Gastroesophageal sphincter (tissue), 4 donors: ENCODE measurements at regions not wholly inside any gene's neighbourhood (a gene's known extent, or its start where the extent isn't known, plus 50 kb on each side); places are given as distances from the start of the nearest gene placed in this dataset.
"Not testable (repeated sequence)": the region's sequence is repeated elsewhere in the genome, so short reads cannot be mapped to it uniquely, and the experiment has no call there.

Experiments used
- ATAC-seq: fragments of 150-250 bp; one replicate; pipeline ENCODE4 v1.9.1; 2016; ENCODE audit warnings: mild to moderate bottlenecking, moderate library complexity
- H3K27ac ChIP-seq, 4 donors: fragments of 200-600 bp; sonication (generic) in 3 of 4; 1 replicate in 3 of 4; 2 replicates in 1 of 4; pipeline ENCODE4 v1.5.1; 2016 to 2019
- H3K27me3 ChIP-seq: fragments of 200-600 bp; sonication (generic); one replicate; pipeline ENCODE4 v1.5.1; 2019
- H3K36me3 ChIP-seq, 2 donors: fragments of 200-600 bp; sonication (generic); one replicate each; pipeline ENCODE4 v1.5.1; 2019; ENCODE audit warnings: control low read depth in 1 of 2
- H3K4me1 ChIP-seq, 3 donors: fragments of 200-600 bp; sonication (generic); 1 replicate in 2 of 3; 2 replicates in 1 of 3; pipeline ENCODE4 v1.5.1; 2016 to 2019; ENCODE audit warnings: control low read depth in 2 of 3
- H3K4me3 ChIP-seq, 2 donors: fragments of 200-600 bp; sonication (generic); one replicate each; pipeline ENCODE4 v1.5.1; 2019; ENCODE audit warnings: mild to moderate bottlenecking in 1 of 2, moderate library complexity in 1 of 2
- H3K9me3 ChIP-seq, 3 donors: fragments of 200-600 bp; sonication (generic); one replicate each; pipeline ENCODE4 v1.5.1; 2017 to 2019; ENCODE audit warnings: control low read depth in 2 of 3
- CTCF ChIP-seq, 4 experiments: fragments of 200-600 bp in 2 of 4; fragments of 450-650 bp in 2 of 4; sonication (generic) in 1 of 4; IDR thresholded peaks; one replicate each; pipeline ENCODE4 v1.5.1; 2017 to 2019; ENCODE audit warnings: antibody characterized with exemption in 4 of 4, mild to moderate bottlenecking in 2 of 4, moderate library complexity in 2 of 4
- EP300 ChIP-seq: sonication (generic); formaldehyde crosslinking; IDR thresholded peaks from one replicate; pipeline ENCODE4 v1.6.1; 2017; ENCODE audit warnings: antibody characterized with exemption, mild to moderate bottlenecking
- POLR2A ChIP-seq, 2 donors: fragments of 450-650 bp; IDR thresholded peaks; one replicate each; pipeline ENCODE4 v1.6.1; 2017; ENCODE audit warnings: antibody characterized with exemption in 2 of 2, mild to moderate bottlenecking in 2 of 2, moderate library complexity in 1 of 2
- POLR2AphosphoS5 ChIP-seq: sonication (generic); formaldehyde crosslinking; IDR thresholded peaks from one replicate; pipeline ENCODE4 v1.6.1; 2017; ENCODE audit warnings: antibody characterized with exemption
- WGBS, 2 donors: methylation state at CpG; one replicate each; pipeline ENCODE4 v1.1.5; 2018; ENCODE audit warnings: low coverage in 1 of 2; 5-methylcytosine and 5-hydroxymethylcytosine counted together

DNA sequence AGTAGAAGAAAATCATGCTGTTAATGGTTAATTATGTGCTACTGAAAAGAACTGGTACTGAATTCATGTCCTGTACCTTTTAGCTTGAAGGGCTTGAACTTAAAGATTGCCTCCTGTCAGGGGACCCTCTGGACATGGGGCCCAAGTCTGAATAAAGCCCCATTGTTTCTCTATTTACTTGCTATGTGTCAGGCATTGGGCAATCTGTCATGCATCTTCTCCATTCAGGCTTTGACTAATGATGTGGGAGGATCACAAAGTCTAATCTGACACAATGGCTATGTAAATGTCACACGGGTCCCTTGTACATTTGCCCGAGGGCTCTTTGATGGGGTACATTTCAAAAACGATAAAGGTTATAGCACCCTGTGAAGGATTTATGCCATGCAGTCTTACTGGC is 64.0 kb upstream of the TUSC1 start:
- Histone ChIP-seq H3K4me1 (no peaks in the 10 kb centered on the region), H3K9me3 (no peaks in the 10 kb centered on the region), H3K4me3 (no peak overlapping the region), H3K36me3 (no peaks in the 10 kb centered on the region), H3K27me3 (no peaks in the 10 kb centered on the region), H3K27ac (no peak overlapping the region)
- WGBS, 2 donors: 62 to 67% methylated on average over 3 of the region's 3 CpGs
- TF ChIP-seq POLR2AphosphoS5 (no peak), EP300 (no peak), POLR2A (IDR thresholded peaks at IDR 0.05) (no peak), CTCF (IDR thresholded peaks at IDR 0.05) (no peak)
- no peak for ATAC-seq

DNA sequence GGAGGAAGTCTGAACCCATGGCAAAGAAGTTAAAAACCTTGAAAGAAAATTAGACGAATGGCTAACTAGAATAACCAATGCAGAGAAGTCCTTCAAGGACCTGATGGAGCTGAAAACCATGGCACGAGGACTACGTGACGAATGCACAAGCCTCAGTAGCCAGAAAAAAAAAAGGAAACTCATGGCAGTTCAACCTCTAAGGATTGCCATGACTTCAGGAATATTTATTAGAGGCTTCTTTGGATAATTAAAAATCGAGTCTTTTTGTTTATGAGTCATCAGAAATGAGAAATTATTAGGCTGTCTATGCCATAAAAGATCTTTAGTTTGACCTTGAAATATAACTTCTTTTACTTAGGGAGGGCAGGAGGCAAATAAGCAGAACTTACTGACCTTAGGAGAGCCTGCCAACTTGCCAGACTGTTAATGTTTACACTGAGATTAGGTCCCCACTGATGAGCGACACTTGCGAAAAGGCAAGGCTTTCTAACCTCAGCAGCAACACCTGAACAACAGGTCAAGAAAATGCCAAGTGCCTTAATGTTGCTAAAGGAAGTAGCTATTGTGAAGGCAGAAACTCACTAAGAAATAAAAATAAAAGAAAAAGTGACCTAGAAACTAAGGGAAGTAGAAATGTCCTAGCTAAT is 55.2 kb upstream of the TUSC1 start:
- no peak overlapping the region for H3K27ac ChIP-seq
- H3K27me3 ChIP-seq: no peaks in the 10 kb centered on the region
- no peak overlapping the region for H3K4me3 ChIP-seq
- no peaks in the 10 kb centered on the region for H3K4me1 ChIP-seq
- no peak for TF ChIP-seq EP300
- no peak for TF ChIP-seq CTCF (IDR thresholded peaks at IDR 0.05)
- TF ChIP-seq POLR2AphosphoS5: no peak
- ATAC-seq: no peak
- no peaks in the 10 kb centered on the region for H3K36me3 ChIP-seq
- H3K9me3 ChIP-seq: no peaks in the 10 kb centered on the region
- WGBS, 2 donors: 62 to 67% methylated on average over 5 to 7 of the region's 7 CpGs

- H3K9me3 ChIP-seq, ATAC-seq: not testable (repeated sequence)
- 93 to 99% methylated on average over 9 to 10 of the region's 19 CpGs for WGBS, 2 donors
These were observed 53.9 kb upstream of the TUSC1 start for GRCh38 chr9:25731895-25732794.

More at GRCh38 chr9:25731895-25732794, 53.9 kb upstream of the TUSC1 start:
- not testable (repeated sequence) for H3K27me3 ChIP-seq, H3K36me3 ChIP-seq, H3K4me1 ChIP-seq, H3K4me3 ChIP-seq, H3K27ac ChIP-seq
